Heart left ventricle (tissue), 13 donors: ENCODE measurements at regions not wholly inside any gene's neighbourhood (a gene's known extent, or its start where the extent isn't known, plus 50 kb on each side); places are given as distances from the start of the nearest gene placed in this dataset.

ENCODE experiments used
- CTCF ChIP-seq, 12 donors: fragments of 200-600 bp; sonication (generic) in 4 of 12; IDR thresholded peaks; one replicate each; pipeline versions ENCODE4 v1.5.0 to v1.8.0; 2018 to 2022; ENCODE audit warnings: antibody characterized with exemption in 12 of 12, mild to moderate bottlenecking in 5 of 12
- POLR2A ChIP-seq, 2 donors: fragments of 450-650 bp; IDR thresholded peaks; one replicate each; pipeline ENCODE4 v1.6.1; 2017; ENCODE audit warnings: antibody characterized with exemption in 2 of 2, mild to moderate bottlenecking in 2 of 2, moderate library complexity in 2 of 2
- donor health status: ischemic (EF 13 %, LVEDD 7.1; RV severe dilation, severe dysfunction).
- donor health status: DM: no; HTN: yes; CAD: no.
- donor health status: DM: no; HTN: no; CAD: no.
- donor health status: ischemic (EF 25% LVEDD 6.9; RV normal size, moderate dysfunction).
- donor health status: ischemic (EF 25% LVEDD 5.7; RV mildly dilated, moderate dysfunction).
- donor health status: ischemic (EF 35%, LVEDD 5.7; RV mildly dilated, moderate dysfunction).
- donor health status: nonischemic (EF 11% LVEDD 7.7; RV severe dilation, severe dysfunction).
- donor health status: DM: yes; HTN: yes; CAD: no.
- donor health status: PGD.
- donor health status: ischemic (EF 29% LVEDD 5.4; RV normal size, mild dysfunction).
- donor health status: nonischemic (EF 23%, LVEDD 6.1; RV moderate dilation, normal function).

GRCh38 chr5:163910226-163910625 lies 404.8 kb downstream of the MAT2B start:
- TF ChIP-seq CTCF (IDR thresholded peaks at IDR 0.05) (no peak), POLR2A (IDR thresholded peaks at IDR 0.05) (no peak)
